Liver (tissue), 8 donors: ENCODE measurements at regions not wholly inside any gene's neighbourhood (a gene's known extent, or its start where the extent isn't known, plus 50 kb on each side); places are given as distances from the start of the nearest gene placed in this dataset.

Experiments used
- DNase-seq: peaks from one replicate; pipeline ENCODE4 v3.0.0-alpha.2; 2017; ENCODE audit warnings: low spot score
- H3K27ac ChIP-seq, 2 donors: one replicate each; pipeline ENCODE4 v1.7.0; 2013; ENCODE audit warnings: inconsistent platforms in 2 of 2, low read length in 2 of 2, control low read depth in 1 of 2, low read depth in 1 of 2, mild to moderate bottlenecking in 1 of 2
- H3K27me3 ChIP-seq, 4 donors: one replicate each; pipeline versions ENCODE4 v1.6.1 to v1.7.0; 2013; ENCODE audit warnings: low read length in 3 of 4, inconsistent platforms in 1 of 4, mild to moderate bottlenecking in 1 of 4, moderate library complexity in 1 of 4; ENCODE audit not compliant: control insufficient read depth in 4 of 4, insufficient read depth in 4 of 4
- H3K36me3 ChIP-seq, 4 donors: one replicate each; pipeline versions ENCODE4 v1.6.1 to v1.7.0; 2013; ENCODE audit warnings: low read length in 3 of 4, mild to moderate bottlenecking in 3 of 4, low read depth in 1 of 4, moderate library complexity in 1 of 4; ENCODE audit not compliant: control insufficient read depth in 4 of 4, insufficient read depth in 3 of 4
- H3K4me1 ChIP-seq, 4 donors: one replicate each; pipeline versions ENCODE4 v1.6.1 to v1.7.0; 2013; ENCODE audit warnings: low read length in 3 of 4, mild to moderate bottlenecking in 3 of 4, moderate library complexity in 1 of 4; ENCODE audit not compliant: control insufficient read depth in 4 of 4, insufficient read depth in 4 of 4
- H3K4me3 ChIP-seq, 3 donors: one replicate each; pipeline versions ENCODE4 v1.6.1 to v1.7.0; 2013; ENCODE audit warnings: low read length in 3 of 3, control low read depth in 1 of 3, low read depth in 1 of 3, mild to moderate bottlenecking in 1 of 3
- H3K9ac ChIP-seq, 2 donors: one replicate each; pipeline ENCODE4 v1.7.0; 2013; ENCODE audit warnings: low read length in 2 of 2, mild to moderate bottlenecking in 2 of 2, moderate library complexity in 2 of 2, control low read depth in 1 of 2, low read depth in 1 of 2
- H3K9me3 ChIP-seq, 4 donors: one replicate each; pipeline versions ENCODE4 v1.6.1 to v1.7.0; 2013; ENCODE audit warnings: low read length in 3 of 4; ENCODE audit not compliant: control insufficient read depth in 4 of 4
- ATF3 ChIP-seq: IDR thresholded peaks from 2 replicates; pipeline ENCODE4 v1.6.1; 2016; ENCODE audit warnings: antibody characterized with exemption
- EGR1 ChIP-seq, 2 donors: IDR thresholded peaks; 2 replicates each; pipeline ENCODE4 v1.6.1; 2016 to 2018; ENCODE audit warnings: antibody characterized with exemption in 2 of 2, low read depth in 2 of 2
- FOXA1 ChIP-seq: IDR thresholded peaks from 2 replicates; pipeline ENCODE4 v1.6.1; 2016; ENCODE audit warnings: antibody characterized with exemption
- FOXA2 ChIP-seq: IDR thresholded peaks from 2 replicates; pipeline ENCODE4 v1.6.1; 2016; ENCODE audit warnings: antibody characterized with exemption
- GABPA ChIP-seq, 2 donors: IDR thresholded peaks in 1 of 2; conservative IDR thresholded peaks in 1 of 2; 2 replicates each; pipeline ENCODE4 v1.6.1; 2016; ENCODE audit warnings: antibody characterized with exemption in 2 of 2, mild to moderate bottlenecking in 1 of 2, moderate library complexity in 1 of 2
- HNF4A ChIP-seq, 2 donors: conservative IDR thresholded peaks; 2 replicates each; pipeline ENCODE4 v1.6.1; 2016; ENCODE audit warnings: antibody characterized with exemption in 2 of 2, mild to moderate bottlenecking in 2 of 2
- HNF4G ChIP-seq: IDR thresholded peaks from 2 replicates; pipeline ENCODE4 v1.6.1; 2016; ENCODE audit warnings: antibody characterized with exemption
- JUND ChIP-seq, 2 donors: IDR thresholded peaks; 2 replicates each; pipeline ENCODE4 v1.6.1; 2016; ENCODE audit warnings: antibody characterized with exemption in 2 of 2
- MAX ChIP-seq: IDR thresholded peaks from 2 replicates; pipeline ENCODE4 v1.6.1; 2016; ENCODE audit warnings: antibody characterized with exemption
- NR2F2 ChIP-seq: IDR thresholded peaks from 2 replicates; pipeline ENCODE4 v1.6.1; 2016; ENCODE audit warnings: antibody characterized with exemption
- RAD21 ChIP-seq, 2 donors: IDR thresholded peaks; 2 replicates each; pipeline ENCODE4 v1.6.1; 2016; ENCODE audit warnings: antibody characterized with exemption in 2 of 2, mild to moderate bottlenecking in 2 of 2
- REST ChIP-seq: IDR thresholded peaks from 2 replicates; pipeline ENCODE4 v1.6.1; 2016; ENCODE audit warnings: antibody characterized with exemption, mild to moderate bottlenecking
- RXRA ChIP-seq, 2 donors: IDR thresholded peaks; 2 replicates each; pipeline ENCODE4 v1.6.1; 2017 to 2018; ENCODE audit warnings: antibody characterized with exemption in 2 of 2, mild to moderate bottlenecking in 1 of 2
- SP1 ChIP-seq: IDR thresholded peaks from 2 replicates; pipeline ENCODE4 v1.6.1; 2018; ENCODE audit warnings: antibody characterized with exemption, mild to moderate bottlenecking
- TAF1 ChIP-seq: conservative IDR thresholded peaks from 2 replicates; pipeline ENCODE4 v1.6.1; 2016; ENCODE audit warnings: antibody characterized with exemption, mild to moderate bottlenecking
- YY1 ChIP-seq: IDR thresholded peaks from 2 replicates; pipeline ENCODE4 v1.6.1; 2016; ENCODE audit warnings: antibody characterized with exemption, mild to moderate bottlenecking
- WGBS: extraction: QIAGEN DNeasy Blood & Tissue Kit; methylation state at CpG from one replicate; pipeline ENCODE4 v1.1.7; 2013; 5-methylcytosine and 5-hydroxymethylcytosine counted together
- TF ChIP-seq, protein P1 (sequence below): fragments of 150-350 bp; IDR thresholded peaks from 2 replicates; pipeline ENCODE4 v1.5.1; 2017; ENCODE audit warnings: improper control_type of control experiment, low read depth, low read length; ENCODE audit not compliant: missing input control
- TF ChIP-seq, protein P2 (sequence below): IDR thresholded peaks from 2 replicates; pipeline ENCODE4 v1.6.1; 2016; ENCODE audit warnings: antibody characterized with exemption
- donor health status: healthy.
- donor health status: healthy.
- donor health status: healthy.
- donor health status: healthy.
- donor health status: healthy.

- H3K4me3 ChIP-seq: no peak overlapping the region
- no peaks in the 10 kb centered on the region for H3K27me3 ChIP-seq
- WGBS: 87% methylated on average over 13 of the region's 13 CpGs
- no peaks in the 10 kb centered on the region for H3K36me3 ChIP-seq
- H3K27ac ChIP-seq: no peak overlapping the region
- TF ChIP-seq GABPA (IDR thresholded peaks at IDR 0.05 in 1 of 2, conservative IDR thresholded peaks at IDR 0.05 in 1 of 2) (no peak), FOXA2 (no peak), REST (no peak), TAF1 (no peak), YY1 (no peak), HNF4A (conservative IDR thresholded peaks at IDR 0.05) (no peak), HNF4G (no peak), EGR1 (IDR thresholded peaks at IDR 0.05; ENCODE audit: low read depth in 2 of 2) (no peak), FOXA1 (no peak), NR2F2 (no peak), RAD21 (IDR thresholded peaks at IDR 0.05) (no peak), JUND (IDR thresholded peaks at IDR 0.05) (no peak)
- TF ChIP-seq, protein P1, sequence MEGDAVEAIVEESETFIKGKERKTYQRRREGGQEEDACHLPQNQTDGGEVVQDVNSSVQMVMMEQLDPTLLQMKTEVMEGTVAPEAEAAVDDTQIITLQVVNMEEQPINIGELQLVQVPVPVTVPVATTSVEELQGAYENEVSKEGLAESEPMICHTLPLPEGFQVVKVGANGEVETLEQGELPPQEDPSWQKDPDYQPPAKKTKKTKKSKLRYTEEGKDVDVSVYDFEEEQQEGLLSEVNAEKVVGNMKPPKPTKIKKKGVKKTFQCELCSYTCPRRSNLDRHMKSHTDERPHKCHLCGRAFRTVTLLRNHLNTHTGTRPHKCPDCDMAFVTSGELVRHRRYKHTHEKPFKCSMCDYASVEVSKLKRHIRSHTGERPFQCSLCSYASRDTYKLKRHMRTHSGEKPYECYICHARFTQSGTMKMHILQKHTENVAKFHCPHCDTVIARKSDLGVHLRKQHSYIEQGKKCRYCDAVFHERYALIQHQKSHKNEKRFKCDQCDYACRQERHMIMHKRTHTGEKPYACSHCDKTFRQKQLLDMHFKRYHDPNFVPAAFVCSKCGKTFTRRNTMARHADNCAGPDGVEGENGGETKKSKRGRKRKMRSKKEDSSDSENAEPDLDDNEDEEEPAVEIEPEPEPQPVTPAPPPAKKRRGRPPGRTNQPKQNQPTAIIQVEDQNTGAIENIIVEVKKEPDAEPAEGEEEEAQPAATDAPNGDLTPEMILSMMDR: no peak
- peaks cover 0 to 4% (median 0%) of the 10 kb centered on the region in 4 donors for H3K9me3 ChIP-seq
- H3K4me1 ChIP-seq: no peaks in the 10 kb centered on the region
- DNase-seq: no peak
- no peak overlapping the region for H3K9ac ChIP-seq
Measured at GRCh38 chr3:194945508-194945907, 259.8 kb downstream of the FAM43A start.

DNA sequence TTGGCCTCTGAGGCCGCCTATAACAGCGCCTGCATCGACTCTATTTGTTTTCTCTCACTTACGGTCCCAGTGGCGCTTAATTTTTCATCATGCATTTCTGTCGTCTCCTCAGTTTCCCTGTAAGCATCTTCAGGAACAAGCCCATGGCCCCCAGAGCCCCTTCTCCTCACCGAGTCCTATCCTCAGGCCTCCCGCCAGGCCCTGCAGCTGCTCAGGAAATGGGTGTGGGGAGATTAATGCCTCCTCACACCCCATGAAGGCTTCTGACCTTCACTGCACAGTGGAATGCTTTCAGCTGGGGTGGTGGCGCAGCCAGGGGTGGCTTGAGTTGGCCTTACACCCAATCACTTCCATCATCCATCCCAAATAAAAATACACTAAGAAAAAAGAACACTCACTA, 260.4 kb downstream of the FAM43A start:
- H3K36me3 ChIP-seq: no peaks in the 10 kb centered on the region
- H3K27ac ChIP-seq: no peak overlapping the region
- TF ChIP-seq MAX (no peak), REST (no peak), GABPA (IDR thresholded peaks at IDR 0.05 in 1 of 2, conservative IDR thresholded peaks at IDR 0.05 in 1 of 2) (no peak), EGR1 (IDR thresholded peaks at IDR 0.05; ENCODE audit: low read depth in 2 of 2) (no peak), JUND (IDR thresholded peaks at IDR 0.05) (no peak), ATF3 (no peak), RAD21 (IDR thresholded peaks at IDR 0.05) (no peak), NR2F2 (no peak), FOXA2 (no peak), RXRA (IDR thresholded peaks at IDR 0.05) (no peak), SP1 (no peak), YY1 (no peak), TAF1 (no peak), HNF4A (conservative IDR thresholded peaks at IDR 0.05) (no peak)
- TF ChIP-seq, protein P1: no peak
- TF ChIP-seq, protein P2, sequence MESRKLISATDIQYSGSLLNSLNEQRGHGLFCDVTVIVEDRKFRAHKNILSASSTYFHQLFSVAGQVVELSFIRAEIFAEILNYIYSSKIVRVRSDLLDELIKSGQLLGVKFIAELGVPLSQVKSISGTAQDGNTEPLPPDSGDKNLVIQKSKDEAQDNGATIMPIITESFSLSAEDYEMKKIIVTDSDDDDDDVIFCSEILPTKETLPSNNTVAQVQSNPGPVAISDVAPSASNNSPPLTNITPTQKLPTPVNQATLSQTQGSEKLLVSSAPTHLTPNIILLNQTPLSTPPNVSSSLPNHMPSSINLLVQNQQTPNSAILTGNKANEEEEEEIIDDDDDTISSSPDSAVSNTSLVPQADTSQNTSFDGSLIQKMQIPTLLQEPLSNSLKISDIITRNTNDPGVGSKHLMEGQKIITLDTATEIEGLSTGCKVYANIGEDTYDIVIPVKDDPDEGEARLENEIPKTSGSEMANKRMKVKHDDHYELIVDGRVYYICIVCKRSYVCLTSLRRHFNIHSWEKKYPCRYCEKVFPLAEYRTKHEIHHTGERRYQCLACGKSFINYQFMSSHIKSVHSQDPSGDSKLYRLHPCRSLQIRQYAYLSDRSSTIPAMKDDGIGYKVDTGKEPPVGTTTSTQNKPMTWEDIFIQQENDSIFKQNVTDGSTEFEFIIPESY: no peak
- H3K9ac ChIP-seq: no peak overlapping the region
- H3K4me3 ChIP-seq: no peak overlapping the region
- no peak for DNase-seq
- no peaks in the 10 kb centered on the region for H3K27me3 ChIP-seq
- H3K9me3 ChIP-seq: peaks cover 0 to 4% (median 0%) of the 10 kb centered on the region in 4 donors
- WGBS: 92% methylated on average over 9 of the region's 9 CpGs
- H3K4me1 ChIP-seq: peaks cover 0 to 1% (median 0%) of the 10 kb centered on the region in 4 donors
